GM21529 (cell line): ENCODE measurements at regions not wholly inside any gene's neighbourhood (a gene's known extent, or its start where the extent isn't known, plus 50 kb on each side); places are given as distances from the start of the nearest gene placed in this dataset.
"Not testable (repeated sequence)": the region's sequence is repeated elsewhere in the genome, so short reads cannot be mapped to it uniquely, and the experiment has no call there.

Source experiments
- ATAC-seq: cut with Tn5 transposase; IDR thresholded peaks from one replicate; pipeline ENCODE4 v1.9.1; 2021; ENCODE audit not compliant: unreplicated experiment

DNA sequence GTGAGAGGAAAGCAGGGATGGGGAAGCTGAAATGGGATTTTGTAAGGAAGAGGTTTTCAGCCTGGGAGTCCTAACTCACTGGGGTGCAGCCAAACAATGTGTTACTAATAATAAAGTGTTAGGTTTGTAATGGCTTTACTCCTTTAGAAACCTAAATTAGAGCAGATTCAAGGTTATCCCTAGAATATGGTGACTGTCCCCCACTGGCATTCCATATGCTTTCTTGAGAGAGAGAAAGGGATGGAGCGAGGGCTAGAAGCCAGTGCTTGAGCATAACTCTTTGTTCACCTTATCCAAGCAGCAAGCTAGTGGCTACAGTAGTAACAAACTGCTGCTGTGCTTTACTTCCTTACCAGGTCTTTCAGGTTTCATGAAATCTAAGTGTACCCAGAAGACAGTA lies 249.1 kb upstream of the PGRMC2 start:
- no peak for ATAC-seq

DNA sequence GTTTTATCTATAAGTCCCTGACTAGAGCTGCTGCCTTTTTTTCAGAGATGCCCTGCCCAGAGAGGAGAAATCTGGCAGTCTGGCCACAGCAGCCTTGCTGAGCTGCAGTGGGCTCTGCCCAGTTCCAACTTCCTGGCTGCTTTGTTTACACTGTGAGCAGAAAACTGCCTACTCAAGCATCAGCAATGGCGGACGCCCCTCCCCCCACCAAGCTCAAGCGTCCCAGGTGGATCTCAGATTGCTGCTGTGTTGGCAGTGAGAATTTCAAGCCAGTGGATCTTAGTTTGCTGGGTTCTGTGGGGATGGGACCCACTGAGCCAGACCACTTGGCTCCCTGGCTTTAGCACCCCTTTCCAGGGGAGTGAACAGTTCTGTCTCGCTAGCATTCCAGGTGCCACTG lies 247.9 kb upstream of the PGRMC2 start:
- not testable (repeated sequence) for ATAC-seq

DNA sequence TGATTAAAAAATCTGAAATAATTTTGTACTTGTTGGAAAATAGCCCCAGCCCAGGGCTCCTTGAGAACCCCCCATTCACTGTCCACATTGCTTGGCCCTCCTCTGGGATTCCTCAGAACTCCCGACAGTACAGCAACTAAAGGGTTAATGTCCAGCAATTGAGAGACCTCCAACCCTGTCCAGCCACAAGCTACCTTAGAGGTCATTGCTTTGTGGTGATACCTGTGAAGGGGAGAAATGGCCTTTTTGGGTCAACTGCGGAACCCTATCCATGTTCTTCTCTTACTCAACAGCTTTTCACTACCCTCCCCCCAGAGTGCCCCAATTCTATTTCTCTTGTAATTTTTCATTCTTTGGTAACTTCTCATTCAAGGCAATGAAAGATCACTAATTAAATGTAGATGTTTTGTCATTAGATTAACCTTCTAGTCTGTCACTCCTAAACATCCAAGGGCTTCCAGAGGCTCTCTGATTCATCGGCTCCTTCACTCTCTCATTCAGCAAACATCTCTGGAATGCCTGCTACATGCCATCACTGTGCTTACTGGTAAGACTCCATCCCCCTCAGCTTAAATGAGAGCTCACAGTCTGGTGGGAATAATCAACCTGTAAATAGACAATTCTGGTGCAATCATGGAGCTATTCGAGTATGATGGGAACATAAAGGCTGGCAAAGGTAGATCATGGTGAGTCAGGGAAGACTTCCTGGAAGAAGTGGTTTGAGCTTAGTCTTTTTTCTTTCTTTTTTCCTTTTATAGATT lies 241.4 kb upstream of the PGRMC2 start:
- ATAC-seq, result no peak

DNA sequence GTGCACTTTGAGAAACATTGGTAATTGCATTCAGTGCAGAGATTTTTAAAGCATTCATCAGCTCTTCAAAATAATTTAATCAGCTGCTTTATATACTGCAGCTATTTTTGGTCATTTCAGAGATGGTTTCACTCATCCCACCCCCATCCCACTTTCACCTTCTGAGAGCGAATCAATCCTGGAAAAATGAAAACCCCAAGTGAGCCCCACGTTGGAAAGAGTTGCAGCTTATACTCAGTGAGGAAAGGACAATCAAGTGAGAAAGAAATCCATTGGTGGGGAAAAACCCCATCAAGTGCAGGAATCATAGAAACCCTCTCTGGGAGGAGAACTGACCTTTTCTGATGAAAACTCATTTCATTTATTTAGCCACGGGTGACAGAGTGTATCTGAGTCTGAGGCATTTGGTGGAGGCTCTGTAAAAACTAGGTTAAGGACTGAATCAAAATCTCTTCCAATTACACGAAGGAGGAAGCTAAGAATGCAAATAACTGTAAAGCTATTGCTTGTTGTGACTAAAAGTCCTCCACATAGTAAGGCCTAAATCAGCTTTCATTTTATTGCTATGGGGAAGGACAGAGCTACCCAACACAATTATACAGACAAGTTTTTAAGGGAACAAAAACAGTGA lies 240.4 kb upstream of the PGRMC2 start:
- ATAC-seq, result no peak

DNA sequence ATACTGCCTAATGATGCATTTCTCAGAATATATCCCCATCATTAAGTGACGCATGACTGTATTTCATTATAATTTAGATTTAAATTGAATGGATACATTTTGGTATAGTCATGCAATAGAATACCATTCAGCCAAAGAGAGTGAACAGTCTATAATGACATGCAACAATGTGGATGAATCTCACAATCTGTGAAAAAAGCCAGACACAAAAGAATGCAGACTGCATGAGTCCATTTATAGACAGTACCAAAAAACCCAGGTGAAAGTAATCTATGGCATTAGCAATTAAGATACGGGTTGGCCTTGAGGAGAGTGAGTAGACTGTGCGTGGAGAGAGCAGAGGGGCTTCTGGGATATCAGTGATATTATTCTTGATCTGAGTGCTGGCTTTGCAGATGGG lies 239.7 kb upstream of the PGRMC2 start:
- no peak for ATAC-seq

DNA sequence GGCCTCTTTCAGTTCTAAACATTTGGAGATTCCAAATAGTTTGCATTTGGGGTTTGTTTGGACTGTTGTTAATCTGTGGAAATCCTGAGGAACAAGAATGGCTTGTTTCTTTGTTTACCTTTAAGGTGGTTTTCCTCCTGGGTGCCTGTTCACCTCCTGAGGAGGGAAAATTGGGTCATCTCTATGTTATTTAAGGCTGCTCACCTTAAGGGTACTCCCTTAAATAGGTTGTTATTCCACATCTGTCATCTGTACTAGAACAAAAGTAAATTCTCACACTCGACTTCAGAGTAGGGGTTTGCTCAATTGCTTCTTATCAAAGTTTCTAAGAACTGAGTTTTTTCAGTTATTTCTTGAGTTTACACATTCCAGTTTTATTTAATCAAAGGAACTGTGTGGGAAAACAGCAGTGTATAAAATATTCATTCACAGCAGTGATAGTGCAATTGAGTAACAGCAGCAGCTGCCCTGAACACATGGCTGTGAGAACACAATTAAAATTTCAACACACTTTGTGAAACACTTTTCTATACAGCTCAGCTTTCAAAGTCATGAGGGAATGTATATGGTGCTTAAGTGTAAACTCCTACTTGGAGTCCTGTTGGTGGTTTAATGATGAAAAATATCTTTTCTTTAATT lies 238.5 kb upstream of the PGRMC2 start:
- no peak for ATAC-seq

DNA sequence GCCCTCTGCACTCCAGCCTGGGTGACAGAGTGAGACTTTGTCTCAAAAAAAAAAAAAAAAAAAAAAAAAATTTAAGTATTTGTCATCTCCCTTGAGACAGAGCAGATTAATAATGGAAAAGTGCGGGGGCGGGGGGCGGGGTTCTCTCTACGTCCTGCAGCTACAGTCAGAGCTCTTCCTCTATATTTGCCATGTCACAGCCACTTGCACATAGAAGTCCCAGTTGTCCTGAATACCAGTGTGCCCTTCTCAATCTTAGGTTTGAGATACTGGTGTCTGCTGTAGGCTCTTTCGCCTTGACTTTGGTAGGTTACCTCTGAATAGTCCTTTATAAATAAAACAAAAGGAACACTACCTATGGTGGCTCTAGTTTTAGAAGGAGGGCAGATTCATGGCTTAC lies 237.8 kb upstream of the PGRMC2 start:
- ATAC-seq, result peak; percentile 44

DNA sequence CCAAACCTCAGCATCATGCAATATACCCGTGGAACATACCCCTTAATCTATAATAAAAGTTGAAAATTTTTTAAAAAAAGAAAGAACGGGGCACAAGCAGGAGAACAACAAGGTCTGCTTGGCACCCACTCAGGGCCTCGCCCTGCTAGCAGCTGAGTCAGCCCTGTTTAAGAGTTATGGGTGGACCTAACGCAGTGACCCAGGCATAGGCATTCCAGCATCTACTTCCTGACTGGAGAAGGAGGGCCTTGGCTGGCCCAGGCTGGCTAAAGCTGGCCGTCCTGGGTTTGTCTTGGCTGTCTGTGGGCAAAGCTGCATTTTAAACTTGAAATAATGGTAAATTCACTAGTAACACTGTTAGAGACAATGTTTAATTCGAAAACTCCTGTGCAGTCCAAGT lies 236.7 kb upstream of the PGRMC2 start:
- no peak for ATAC-seq

DNA sequence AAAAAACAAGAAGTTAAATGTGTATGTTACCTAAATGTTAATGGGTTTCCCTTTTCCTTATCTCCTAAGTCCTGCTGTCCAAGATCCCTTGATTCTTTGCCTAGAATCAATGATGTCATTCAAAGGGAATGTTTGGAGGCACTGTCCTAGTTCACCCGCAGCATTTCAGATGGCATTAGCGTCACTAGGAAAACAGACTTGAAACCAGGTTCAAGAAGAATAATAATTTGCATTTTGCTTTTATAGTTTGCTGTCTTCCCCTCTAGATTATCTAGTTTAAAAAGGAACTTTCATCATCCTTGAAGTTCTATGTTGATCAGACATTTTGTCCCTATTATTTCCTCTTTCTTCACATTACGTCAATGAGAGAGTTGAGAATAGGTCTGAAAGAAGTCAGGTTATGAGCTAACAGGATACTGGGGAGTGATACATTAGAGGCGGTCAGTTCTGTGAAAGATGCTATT lies 234.1 kb upstream of the PGRMC2 start:
- no peak for ATAC-seq

DNA sequence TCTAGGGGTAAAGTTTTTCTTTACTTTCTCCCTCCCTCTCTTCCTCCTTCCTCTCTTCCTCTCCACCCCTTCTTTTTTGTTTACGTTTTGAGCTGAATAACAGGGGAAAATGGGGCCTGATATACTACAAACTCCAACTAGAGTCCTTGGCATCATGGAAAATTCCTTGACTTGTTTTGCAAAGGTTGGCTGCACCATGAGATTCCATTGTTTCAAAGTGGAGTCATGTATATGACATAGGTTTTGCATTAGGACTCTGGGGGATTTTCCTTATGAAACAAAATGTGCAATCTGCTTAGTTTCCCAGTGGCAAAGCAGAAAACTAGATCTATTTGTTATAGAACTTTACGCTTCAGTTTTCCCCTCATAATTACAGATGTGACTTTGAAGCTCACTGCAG lies 233.5 kb upstream of the PGRMC2 start:
- ATAC-seq, result no peak

DNA sequence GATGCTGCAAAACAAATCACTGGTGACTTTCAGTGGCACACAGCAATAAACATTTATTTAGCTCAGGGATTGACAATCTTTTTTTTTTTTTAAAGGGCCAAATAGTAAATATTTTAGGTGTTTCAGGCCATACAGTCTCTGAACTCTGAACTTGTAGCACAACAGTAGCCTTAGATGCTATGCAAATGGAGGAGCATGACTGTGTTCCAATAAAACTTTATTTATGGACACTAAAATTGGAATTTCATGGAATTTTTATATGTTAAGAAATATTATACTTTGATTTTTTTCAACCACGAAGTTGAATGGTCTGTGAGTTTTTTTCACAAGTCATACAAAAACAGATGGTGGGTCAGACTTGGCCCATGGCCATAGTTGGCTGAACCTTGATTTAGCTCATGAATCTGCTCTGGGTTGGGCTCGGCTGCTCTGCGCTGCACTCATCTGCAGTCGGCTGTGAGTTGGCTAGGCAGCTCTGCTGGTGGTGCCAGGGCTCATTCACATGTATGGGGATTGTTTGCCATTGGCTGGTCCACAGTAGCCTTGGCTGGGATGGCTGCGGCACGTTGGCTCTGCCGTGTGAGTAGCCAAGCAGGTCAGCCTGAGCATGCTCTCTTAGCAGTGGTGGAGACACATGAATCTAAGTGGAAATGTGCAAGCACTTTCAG lies 231.7 kb upstream of the PGRMC2 start:
- ATAC-seq, result no peak

DNA sequence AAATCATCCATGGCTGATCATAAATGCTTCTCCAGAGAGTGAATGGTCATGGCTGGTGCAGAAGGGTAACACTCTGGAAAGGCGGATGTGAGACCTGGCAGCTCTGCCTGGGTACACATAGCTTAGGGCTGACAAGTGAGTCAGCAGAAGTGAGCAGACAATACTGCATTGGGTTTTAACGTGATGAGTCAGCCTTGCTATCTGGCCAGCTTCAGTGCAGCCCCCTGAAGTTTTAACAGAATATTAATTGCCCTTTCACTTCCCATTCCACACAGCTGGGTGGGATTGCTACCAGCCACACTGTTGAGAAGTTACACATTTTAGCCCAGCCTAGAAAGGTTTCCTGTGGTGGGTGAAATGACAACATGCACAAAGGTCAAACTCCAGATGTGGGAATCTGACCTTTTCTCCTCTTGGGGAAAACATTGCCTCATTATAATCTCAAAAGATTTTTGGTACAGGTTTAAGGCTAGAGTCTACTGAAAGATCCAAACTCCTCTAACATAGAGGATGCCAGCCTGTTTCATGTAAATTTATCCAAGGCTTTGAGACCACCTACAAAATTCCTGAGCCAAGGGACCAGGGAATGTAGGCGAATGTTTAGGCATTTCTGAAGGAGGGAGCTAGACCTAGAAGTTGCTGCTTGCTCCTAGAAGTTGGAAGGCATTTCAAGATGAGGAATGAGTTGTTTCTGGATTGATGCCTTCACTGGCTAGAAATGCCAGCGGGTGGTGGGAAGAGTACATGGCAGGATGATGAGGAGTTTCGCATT lies 230.3 kb upstream of the PGRMC2 start:
- peak; percentile 97 for ATAC-seq

DNA sequence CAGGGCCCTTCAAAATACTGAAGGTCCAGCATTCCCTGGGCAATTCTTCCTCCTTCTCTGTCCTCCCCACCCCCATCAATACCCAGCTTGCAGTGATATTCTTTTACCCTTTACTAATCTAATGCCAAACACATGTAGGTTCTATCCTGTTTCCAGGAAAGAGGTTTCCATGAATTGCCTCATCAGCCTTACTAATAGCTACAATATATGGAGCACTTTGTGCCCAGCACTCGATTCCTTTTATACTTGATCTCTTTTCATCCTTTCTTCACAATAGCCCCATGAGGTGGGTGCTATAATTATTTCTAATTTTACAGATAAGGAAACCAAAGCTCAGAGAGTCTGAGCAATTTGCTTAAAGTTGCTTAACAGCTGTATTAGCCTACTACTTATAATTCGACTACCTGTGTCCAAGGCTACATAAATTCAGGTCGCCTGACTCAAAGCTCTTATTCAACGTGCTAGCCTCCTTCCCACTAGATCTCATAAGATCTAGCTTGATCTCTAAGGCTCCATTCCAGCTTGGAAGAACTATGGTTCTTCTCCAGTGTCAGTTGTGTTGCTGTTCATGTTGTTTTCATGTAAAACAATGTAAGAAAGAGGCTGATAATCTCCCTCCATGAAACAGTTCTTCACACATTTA lies 229.6 kb upstream of the PGRMC2 start:
- peak; percentile 0 for ATAC-seq

DNA sequence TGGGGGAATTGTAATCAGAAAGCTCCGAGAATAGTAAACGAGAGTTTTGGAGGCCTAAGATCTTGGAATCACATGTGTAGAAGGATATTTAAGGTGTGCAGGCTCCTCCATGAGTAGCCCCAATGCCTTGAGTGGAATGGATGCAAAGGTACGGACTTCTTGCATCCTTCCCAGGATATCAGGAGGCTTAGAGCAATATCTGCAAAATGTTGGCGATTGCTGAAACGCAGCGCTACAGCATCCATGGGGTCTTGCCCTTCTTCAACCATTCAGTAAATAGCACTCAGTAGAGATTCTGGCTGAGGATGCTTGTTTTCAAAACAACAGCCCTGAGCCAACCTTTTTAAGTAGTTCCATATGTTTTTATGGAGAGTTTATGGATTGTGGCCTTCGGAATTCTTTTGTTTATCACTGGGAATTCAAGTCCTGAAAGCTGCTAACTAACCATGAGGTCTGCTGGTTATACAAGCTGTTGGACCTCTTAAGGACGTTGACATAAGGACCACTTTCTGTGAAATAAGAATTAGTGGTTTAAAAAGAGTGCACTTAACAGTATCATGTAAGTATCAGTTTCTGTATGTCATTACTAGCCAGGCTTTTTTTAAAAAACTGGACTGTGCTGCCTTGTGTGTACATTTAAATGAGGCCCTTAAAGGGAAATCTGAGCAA lies 228.8 kb upstream of the PGRMC2 start:
- ATAC-seq, result peak; percentile 57

DNA sequence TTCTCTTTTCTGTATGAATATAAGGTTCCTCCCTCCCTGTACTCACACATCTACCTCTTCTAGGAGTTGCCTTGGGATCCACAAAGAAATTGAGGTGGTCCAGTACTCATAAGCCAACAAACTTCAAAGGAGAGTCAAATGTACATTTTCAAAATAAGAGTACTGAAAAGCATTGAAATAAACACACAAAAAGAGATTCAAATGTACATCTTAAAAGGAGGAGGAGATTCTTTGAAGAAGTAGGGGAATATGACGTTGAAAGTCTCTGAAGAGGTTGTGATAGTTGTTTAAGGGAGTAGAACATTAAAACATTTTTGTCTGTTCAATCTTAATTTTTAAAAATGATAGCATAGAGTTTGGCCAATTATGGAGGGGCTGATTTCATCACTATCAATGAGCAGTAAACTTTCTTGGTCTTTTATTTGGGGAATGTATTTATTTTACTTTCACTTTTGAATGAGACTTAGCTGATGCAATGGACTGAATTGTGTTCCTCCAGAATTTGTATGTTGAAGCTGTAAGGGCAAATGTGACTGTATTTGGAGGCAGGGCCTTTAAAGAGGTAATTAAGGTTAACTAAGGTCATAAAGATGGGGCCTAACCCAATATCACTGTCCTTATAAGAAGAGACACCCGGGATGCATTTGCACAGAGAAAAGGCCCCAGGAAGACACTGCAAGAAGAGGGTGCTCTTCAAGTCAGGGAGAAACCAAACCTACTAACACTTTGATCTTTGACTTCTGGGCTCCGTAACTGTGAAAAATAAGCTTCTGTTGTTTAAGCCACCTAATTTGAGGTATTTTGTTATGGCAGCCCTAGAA lies 226.3 kb upstream of the PGRMC2 start:
- ATAC-seq, result no peak

DNA sequence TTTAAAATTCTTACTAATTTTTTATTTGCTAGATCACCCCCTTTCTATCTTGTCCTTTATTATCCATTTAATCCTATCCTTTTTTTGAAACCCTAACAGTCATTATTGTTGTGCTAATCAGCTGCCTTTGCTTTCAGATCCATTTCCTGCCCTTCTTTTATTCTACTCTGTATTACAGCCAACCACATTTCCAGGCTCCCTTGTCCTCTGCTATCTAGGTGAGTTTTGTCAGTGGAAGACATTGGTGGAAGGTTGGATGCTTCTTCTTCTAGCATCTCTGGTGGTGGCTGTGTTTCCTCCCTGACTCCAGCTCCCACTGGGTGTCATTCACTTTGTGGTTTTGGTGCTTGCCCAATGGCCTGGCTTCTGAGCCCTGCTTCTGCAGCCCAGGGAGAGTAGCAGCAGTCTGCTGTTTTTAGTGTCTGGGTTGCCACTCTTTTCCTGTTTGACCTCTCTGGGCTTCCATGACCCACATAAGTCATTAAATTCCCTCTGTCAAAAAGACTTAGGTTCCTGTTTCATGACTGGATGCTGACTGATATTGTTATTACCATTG lies 225.2 kb upstream of the PGRMC2 start:
- no peak for ATAC-seq

DNA sequence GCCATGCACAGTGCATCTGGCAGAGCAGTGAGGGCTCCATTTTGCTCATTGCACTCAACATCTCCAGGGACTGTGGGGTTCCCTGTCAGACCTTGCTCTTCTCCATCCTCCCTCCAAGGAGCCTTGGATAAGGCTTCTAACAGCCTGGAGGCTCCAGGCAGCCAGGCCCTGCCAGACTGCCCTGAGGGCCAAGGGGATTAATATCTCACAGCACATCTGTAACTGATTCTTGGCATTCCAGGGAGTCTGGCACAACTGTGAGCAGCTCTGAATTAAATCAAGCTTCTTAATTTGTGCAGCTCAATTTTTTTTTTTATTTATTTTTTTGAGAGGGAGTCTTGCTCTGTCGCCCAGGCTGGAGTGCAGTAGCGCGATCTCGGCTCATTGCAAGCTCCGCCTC lies 224.5 kb upstream of the PGRMC2 start:
- ATAC-seq, result no peak

DNA sequence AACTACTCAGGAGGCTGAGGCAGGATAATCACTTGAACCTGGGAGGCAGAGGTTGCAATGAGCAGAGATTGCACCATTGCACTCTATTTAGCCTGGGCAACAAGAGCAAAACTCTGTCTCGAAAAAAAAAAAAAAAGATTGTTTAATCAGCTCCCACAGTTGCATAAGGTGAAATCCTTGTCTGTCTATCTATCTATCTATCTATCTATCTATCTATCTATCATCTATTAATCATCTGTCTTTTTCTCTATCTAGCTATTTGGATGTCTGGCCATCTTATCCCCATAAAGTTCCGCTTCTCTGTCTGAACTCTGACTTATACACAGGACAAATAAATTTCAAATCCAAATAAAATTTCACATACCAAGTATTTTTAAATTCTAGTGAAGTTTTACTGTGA lies 223.2 kb upstream of the PGRMC2 start:
- no peak for ATAC-seq
